HepG2 (cell line): ENCODE measurements at regions not wholly inside any gene's neighbourhood (a gene's known extent, or its start where the extent isn't known, plus 50 kb on each side); places are given as distances from the start of the nearest gene placed in this dataset.

Experiments
- ATAC-seq: fragments of 200-7000 bp; cut with Tn5 transposase; 3 replicates; pipeline ENCODE4 v1.9.1; 2020; ENCODE audit warnings: mild to moderate bottlenecking, moderate library complexity
- BruUV-seq: library from RNA; stranded (reverse); fragments of 400-500 nt; replicated peaks from 2 replicates; lab custom pipeline; 2021; lab: Mats Ljungman, UMichigan
- CTCF ChIA-PET: fragments of 300-600 bp; formaldehyde crosslinking; extraction: SDS; loops from one replicate; lab custom pipeline; 2021; ENCODE audit warnings: low total read pairs, inconsistent platforms, low intra/inter-chr PET ratio; lab: Yijun Ruan, JAX
- POLR2A ChIA-PET: fragments of 350-600 bp; sonication (Branson Sonifier 250); formaldehyde crosslinking; loops from one replicate; lab custom pipeline; 2020; ENCODE audit warnings: antibody characterized with exemption, inconsistent platforms; lab: Yijun Ruan, JAX
- DNase-seq: peaks from one replicate; pipeline ENCODE4 v3.0.0-alpha.2; 2015; ENCODE audit warnings: low spot score
- FAIRE-seq: peaks from 3 replicates; lab custom pipeline; 2011; peaks lifted over from hg19 to GRCh38; lab: Jason Lieb, UNC
- H2AFZ ChIP-seq: one replicate; pipeline ENCODE4 v1.6.1; 2011; ENCODE audit warnings: low read length, inconsistent platforms
- H3K27ac ChIP-seq: fragments of 300-600 bp; 3 replicates; pipeline ENCODE4 v1.8.0; 2011; ENCODE audit warnings: mixed run types, mild to moderate bottlenecking, mixed read lengths, low read length, inconsistent platforms; ENCODE audit not compliant: insufficient read depth; ENCODE audit errors: extremely low read length
- H3K27me3 ChIP-seq, 2 experiments: fragments of 200-600 bp in 1 of 2; 2 replicates in 1 of 2; 3 replicates in 1 of 2; pipeline versions ENCODE4 v1.6.0 to v1.8.0; 2011; ENCODE audit warnings: low read length in 2 of 2, mild to moderate bottlenecking in 2 of 2, moderate library complexity in 2 of 2, inconsistent platforms in 1 of 2; ENCODE audit not compliant: insufficient read depth in 2 of 2, control insufficient read depth in 1 of 2
- H3K36me3 ChIP-seq, 2 experiments: fragments of 200-600 bp in 1 of 2; replicated peaks in 1 of 2; 2 replicates in 1 of 2; 3 replicates in 1 of 2; pipeline versions ENCODE4 v1.5.1 to v1.8.0; 2011; ENCODE audit warnings: low read length in 2 of 2, inconsistent platforms in 1 of 2; ENCODE audit not compliant: insufficient read depth in 2 of 2, control insufficient read depth in 1 of 2
- H3K4me1 ChIP-seq: 2 replicates; pipeline ENCODE4 v1.5.1; 2012; ENCODE audit warnings: low read length, inconsistent platforms; ENCODE audit not compliant: insufficient read depth
- H3K4me2 ChIP-seq: 2 replicates; pipeline ENCODE4 v1.6.0; 2011; ENCODE audit warnings: low read depth, low read length, inconsistent platforms
- H3K4me3 ChIP-seq, 3 experiments: fragments of 200-600 bp in 1 of 3; sonication (generic), shearing (Covaris generic) in 1 of 3; replicated peaks in 1 of 3; 2 replicates each; pipeline ENCODE4 v1.5.1; 2011 to 2016; ENCODE audit warnings: low read length in 3 of 3, inconsistent platforms in 2 of 3, low read depth in 2 of 3, mild to moderate bottlenecking in 2 of 3, control low read depth in 1 of 3, mixed read lengths in 1 of 3; ENCODE audit not compliant: insufficient read depth in 1 of 3
- H3K79me2 ChIP-seq: one replicate; pipeline ENCODE4 v1.6.1; 2011; ENCODE audit warnings: low read length, inconsistent platforms; ENCODE audit not compliant: insufficient read depth
- H3K9ac ChIP-seq: 2 replicates; pipeline ENCODE4 v1.6.0; 2011; ENCODE audit warnings: mild to moderate bottlenecking, low read depth, low read length, inconsistent platforms; ENCODE audit not compliant: insufficient read depth
- H3K9me3 ChIP-seq: 2 replicates; pipeline ENCODE4 v1.5.1; 2012; ENCODE audit warnings: mild to moderate bottlenecking, low read length
- H4K20me1 ChIP-seq: 2 replicates; pipeline ENCODE4 v1.6.0; 2011; ENCODE audit warnings: inconsistent platforms, mild to moderate bottlenecking, low read length, moderate library complexity; ENCODE audit not compliant: insufficient read depth
- KDM6A ChIP-seq: IDR thresholded peaks from 2 replicates; pipeline ENCODE4 v1.6.1; 2016; ENCODE audit warnings: low read depth
- LRRFIP1 ChIP-seq: sonication (generic); formaldehyde crosslinking; conservative IDR thresholded peaks from 2 replicates; pipeline ENCODE4 v1.4.0; 2020; ENCODE audit warnings: missing genetic modification reagents
- SALL1 ChIP-seq: sonication (generic); formaldehyde crosslinking; IDR thresholded peaks from 2 replicates; pipeline ENCODE4 v1.8.0; 2022; ENCODE audit warnings: mild to moderate bottlenecking, missing genetic modification reagents
- SIX4 ChIP-seq: sonication (generic); formaldehyde crosslinking; IDR thresholded peaks from 2 replicates; pipeline ENCODE4 v1.4.0; 2020; ENCODE audit warnings: missing genetic modification reagents
- STAG1 ChIP-seq: sonication (generic); formaldehyde crosslinking; IDR thresholded peaks from 2 replicates; pipeline ENCODE4 v1.4.0; 2020; ENCODE audit warnings: missing genetic modification reagents
- ZBTB25 ChIP-seq: IDR thresholded peaks from 2 replicates; pipeline ENCODE4 v1.6.1; 2018; ENCODE audit warnings: missing genetic modification reagents
- WGBS: methylation state at CpG from one replicate; pipeline ENCODE4 v1.1.6; 2017; ENCODE audit warnings: low lambda C conversion rate; 5-methylcytosine and 5-hydroxymethylcytosine counted together
- in situ Hi-C: cut with HindIII; loops from 2 replicates; pipeline ENCODE4 v1.10.0; 2017; ENCODE audit warnings: low pct_unique_long_range_greater_than_20kb; ENCODE audit not compliant: extremely low pct_ligation_motif_present
- intact Hi-C: fragments of 100-400 bp; cut with micrococcal nuclease; formaldehyde crosslinking; loops from one replicate; pipeline ENCODE4 v1.10.0; 2022; ENCODE audit not compliant: unreplicated experiment
- TF ChIP-seq, protein P1 (sequence below): sonication (generic); formaldehyde crosslinking; IDR thresholded peaks from 2 replicates; pipeline ENCODE4 v1.5.0; 2020; ENCODE audit warnings: mild to moderate bottlenecking, missing genetic modification reagents, moderate library complexity

- TF ChIP-seq LRRFIP1 (CRISPR knock-in tag) (no peak), KDM6A (CRISPR knock-in tag) (no peak), ZBTB25 (CRISPR knock-in tag) (no peak), SALL1 (CRISPR knock-in tag) (no peak)
Measured at GRCh38 chr18:2082676-2083075, 488.6 kb downstream of the METTL4 start (continued).

DNA sequence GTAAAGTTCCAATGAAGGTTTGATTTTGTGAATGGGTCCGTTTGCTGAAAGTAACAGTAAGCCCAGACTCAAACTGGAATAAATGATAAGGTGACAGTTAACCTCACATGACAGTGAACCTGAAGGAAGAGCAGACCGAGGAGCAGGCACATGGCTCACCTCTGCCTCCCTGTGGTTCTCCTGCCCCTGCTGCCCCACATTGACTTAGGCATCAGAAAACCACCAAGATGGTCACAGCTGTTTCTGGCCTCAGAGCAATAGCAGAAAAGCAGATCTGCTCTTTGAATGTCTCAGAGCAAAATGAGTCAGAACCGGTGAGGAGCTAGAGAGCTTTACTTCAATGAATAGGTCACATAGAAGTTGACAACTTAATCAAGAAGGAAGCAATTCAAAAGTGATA, 487.6 kb downstream of the METTL4 start:
- TF ChIP-seq SIX4 (CRISPR knock-in tag) (no peak), STAG1 (CRISPR knock-in tag) (peak; percentile 57)
- TF ChIP-seq, protein P1, sequence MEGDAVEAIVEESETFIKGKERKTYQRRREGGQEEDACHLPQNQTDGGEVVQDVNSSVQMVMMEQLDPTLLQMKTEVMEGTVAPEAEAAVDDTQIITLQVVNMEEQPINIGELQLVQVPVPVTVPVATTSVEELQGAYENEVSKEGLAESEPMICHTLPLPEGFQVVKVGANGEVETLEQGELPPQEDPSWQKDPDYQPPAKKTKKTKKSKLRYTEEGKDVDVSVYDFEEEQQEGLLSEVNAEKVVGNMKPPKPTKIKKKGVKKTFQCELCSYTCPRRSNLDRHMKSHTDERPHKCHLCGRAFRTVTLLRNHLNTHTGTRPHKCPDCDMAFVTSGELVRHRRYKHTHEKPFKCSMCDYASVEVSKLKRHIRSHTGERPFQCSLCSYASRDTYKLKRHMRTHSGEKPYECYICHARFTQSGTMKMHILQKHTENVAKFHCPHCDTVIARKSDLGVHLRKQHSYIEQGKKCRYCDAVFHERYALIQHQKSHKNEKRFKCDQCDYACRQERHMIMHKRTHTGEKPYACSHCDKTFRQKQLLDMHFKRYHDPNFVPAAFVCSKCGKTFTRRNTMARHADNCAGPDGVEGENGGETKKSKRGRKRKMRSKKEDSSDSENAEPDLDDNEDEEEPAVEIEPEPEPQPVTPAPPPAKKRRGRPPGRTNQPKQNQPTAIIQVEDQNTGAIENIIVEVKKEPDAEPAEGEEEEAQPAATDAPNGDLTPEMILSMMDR (CRISPR knock-in tag) = peak; percentile 58
- Histone ChIP-seq H3K9ac (no peak overlapping the region), H4K20me1 (no peaks in the 10 kb centered on the region), H3K4me3 (no peak overlapping the region), H3K27me3 (no peaks in the 10 kb centered on the region), H3K4me1 (no peaks in the 10 kb centered on the region), H3K36me3 (no peaks in the 10 kb centered on the region), H3K27ac (no peak overlapping the region), H3K4me2 (no peak overlapping the region), H3K79me2 (no peaks in the 10 kb centered on the region), H3K9me3 (no peaks in the 10 kb centered on the region), H2AFZ (no peak overlapping the region)
- ATAC-seq (peak; percentile 66; the same call in 2 of the 3 replicates), DNase-seq (no peak), FAIRE-seq (no peak)
- ChIA-PET POLR2A (no interaction called here), CTCF (no interaction called here)
- BruUV-seq = no TSS peak
- intact Hi-C loops = no loop called here
- 0% methylated on average over 3 of the region's 3 CpGs for WGBS
- in situ Hi-C loops = no loop called here
